GM21515 (cell line): ENCODE measurements at regions not wholly inside any gene's neighbourhood (a gene's known extent, or its start where the extent isn't known, plus 50 kb on each side); places are given as distances from the start of the nearest gene placed in this dataset.

ENCODE experiments used
- ATAC-seq: cut with Tn5 transposase; IDR thresholded peaks from one replicate; pipeline ENCODE4 v1.9.1; 2021; ENCODE audit not compliant: unreplicated experiment

DNA sequence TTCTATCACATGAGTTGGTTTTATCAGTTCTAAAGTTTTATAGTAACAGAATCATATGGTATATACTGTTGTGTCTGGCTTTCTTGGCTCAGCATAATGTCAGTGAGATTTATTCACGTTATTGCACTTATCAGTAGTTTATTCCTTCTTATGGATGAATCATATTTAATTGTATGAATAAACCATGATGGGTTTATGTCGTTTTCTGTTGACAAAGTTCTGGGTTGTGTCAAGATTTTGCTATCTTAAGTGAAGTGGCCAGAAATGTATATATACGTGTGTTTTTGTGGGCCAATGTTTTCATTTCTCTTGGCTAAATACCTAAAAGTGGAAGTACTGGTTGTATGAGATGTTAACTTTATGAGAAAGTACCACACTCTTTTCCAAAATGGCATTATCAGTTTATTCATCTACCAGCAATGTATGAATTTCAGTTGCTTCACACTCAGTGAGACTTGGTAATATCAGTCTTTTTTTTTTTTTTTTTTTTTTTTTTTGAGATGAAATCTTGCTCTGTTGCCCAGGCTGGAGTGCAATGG, 112.4 kb upstream of the DCBLD2 start:
- ATAC-seq: no peak

DNA sequence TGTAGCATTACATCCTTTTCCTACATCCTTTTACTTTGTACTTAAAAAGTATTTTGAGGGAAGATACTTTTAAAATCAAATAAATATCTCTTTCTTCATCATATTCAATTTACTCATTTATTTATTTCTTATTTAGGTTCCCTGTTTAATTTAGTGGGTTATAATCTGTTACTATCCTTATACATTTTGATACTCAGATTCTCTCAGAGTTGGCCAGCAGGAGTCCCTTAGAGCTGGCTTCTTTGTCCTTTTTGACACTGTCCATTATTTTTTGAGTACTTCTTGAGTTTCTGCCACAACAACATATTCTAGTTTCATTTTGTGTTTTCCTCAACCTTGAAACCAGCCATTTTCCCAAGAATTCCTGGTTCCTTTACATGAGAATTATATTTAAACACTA, 111.6 kb upstream of the DCBLD2 start:
- ATAC-seq: no peak

DNA sequence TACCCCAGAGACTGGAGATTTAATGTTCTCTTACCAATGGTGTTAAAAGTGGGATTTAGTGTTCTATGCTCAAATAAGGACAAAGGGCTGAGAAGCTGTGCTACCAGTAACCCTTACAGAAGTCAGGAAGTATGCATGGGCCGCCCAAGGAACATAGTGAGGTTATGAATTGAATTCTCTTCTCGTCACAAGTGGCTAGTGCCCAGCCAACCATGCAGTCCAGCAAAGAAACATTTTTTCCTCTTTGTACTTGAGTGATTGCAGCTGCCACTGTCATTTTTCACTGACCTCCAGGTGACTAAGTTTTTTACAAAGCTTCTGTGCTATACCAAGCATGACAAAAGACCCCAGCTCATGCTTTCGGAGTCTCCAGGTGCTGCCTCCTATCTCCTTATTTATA, 110.6 kb upstream of the DCBLD2 start:
- peak; percentile 91 for ATAC-seq

GRCh38 chr3:99009851-99010250, 108.4 kb upstream of the DCBLD2 start:
- no peak for ATAC-seq

- no peak for ATAC-seq
Observed at GRCh38 chr3:99006686-99007085, 105.2 kb upstream of the DCBLD2 start.

DNA sequence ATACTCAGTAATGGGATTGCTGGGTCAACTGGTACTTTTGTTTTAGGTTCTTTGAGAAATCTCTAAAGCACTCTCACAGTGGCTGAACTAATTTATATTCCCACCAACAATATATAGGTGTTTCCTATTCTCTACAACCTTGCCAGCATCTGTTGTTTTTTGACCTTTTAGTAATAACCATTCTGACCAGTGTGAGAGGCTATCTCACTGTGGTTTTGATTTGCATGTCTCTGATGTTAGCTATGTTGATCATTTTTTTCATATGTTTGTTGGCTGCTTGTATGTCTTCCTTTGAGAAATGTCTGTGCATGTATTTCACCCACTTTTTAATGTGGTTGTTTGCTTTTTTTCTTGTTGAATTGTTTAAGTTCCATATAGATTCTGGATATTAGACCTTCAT, 98.2 kb upstream of the DCBLD2 start:
- no peak for ATAC-seq

- no peak for ATAC-seq
Observed at GRCh38 chr3:98994128-98994762, 92.8 kb upstream of the DCBLD2 start.

- no peak for ATAC-seq
Observed at GRCh38 chr3:98991393-98991792, 89.9 kb upstream of the DCBLD2 start.

DNA sequence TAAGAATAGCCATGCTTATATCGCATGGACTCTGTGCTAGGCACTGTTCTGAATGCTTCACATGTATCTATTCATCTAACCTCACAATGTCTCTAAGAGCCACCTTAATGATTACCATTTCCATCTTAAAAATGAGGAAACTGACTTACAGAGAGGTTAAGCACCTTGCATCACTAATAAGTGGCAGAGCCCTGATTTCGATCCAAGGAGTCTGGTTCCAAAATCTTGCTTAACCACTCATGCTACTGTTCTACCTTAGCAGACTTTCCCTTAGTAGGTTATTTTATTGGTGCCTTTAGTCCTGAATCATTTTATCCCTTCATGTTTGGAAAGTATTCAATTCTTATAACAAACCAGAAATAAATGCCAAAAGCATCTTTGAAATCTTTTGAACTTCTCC, 89.2 kb upstream of the DCBLD2 start:
- no peak for ATAC-seq

GRCh38 chr3:98986073-98986472, 84.6 kb upstream of the DCBLD2 start:
- ATAC-seq: no peak

DNA sequence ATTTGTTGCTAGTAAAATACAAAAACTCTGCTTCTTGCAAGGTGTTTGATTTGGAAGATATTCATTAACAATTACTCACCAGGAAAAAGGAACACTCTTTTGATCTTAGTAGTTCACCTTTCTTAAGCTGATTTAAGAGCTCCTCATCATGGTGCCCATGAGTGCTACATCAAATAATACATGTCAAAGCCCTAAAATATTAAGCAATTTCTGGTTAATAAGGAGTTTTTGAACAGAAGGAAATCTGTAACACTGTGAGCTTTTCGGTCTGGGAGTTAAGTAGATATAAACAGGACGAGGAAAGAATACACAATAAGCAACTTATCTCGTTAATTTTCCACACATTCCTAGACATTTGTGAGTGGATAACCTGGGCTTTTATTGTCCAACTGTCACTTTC, 83.9 kb upstream of the DCBLD2 start:
- no peak for ATAC-seq

DNA sequence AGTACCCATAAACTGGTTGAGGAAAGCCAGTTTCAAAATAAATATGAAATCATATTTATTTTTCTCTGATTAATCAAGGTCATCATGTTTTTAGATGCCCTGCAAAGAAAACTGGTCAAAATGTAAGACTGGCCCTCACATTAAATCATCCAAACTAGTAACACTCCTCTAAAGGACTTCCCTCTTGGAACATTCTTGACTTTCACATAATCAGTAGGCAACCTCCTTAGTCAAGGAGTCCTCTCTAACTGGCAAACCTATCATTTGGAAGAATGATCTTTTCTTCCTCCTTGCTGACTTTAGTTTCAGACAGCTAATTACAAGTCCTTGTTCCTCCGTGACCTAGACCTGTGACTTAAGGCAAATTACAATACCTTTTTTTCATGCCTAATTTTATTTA, 82.5 kb upstream of the DCBLD2 start:
- ATAC-seq: no peak

DNA sequence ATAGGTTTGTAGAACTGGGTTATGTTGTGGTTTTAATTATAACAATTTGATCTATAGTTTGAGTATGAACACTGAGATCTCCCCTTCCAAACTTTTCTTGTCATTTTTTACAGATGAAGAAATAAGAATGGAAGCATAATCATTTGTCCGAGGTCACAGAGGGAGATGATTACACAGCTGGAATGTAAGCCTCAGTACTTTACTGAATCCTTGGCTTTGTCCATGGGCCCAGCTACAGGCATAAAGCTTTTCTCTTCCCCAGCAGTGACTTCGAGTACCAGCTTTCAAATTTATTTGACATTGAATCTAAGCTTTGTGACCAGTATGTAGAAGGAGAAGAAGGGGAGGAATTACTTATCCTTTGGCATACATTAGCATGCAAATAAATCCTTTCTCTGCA, 80.9 kb upstream of the DCBLD2 start:
- no peak for ATAC-seq

- peak; percentile 73 for ATAC-seq
Observed at GRCh38 chr3:98980915-98981596, 79.6 kb upstream of the DCBLD2 start.

- ATAC-seq: no peak
Observed at GRCh38 chr3:98979296-98979695, 77.8 kb upstream of the DCBLD2 start.

DNA sequence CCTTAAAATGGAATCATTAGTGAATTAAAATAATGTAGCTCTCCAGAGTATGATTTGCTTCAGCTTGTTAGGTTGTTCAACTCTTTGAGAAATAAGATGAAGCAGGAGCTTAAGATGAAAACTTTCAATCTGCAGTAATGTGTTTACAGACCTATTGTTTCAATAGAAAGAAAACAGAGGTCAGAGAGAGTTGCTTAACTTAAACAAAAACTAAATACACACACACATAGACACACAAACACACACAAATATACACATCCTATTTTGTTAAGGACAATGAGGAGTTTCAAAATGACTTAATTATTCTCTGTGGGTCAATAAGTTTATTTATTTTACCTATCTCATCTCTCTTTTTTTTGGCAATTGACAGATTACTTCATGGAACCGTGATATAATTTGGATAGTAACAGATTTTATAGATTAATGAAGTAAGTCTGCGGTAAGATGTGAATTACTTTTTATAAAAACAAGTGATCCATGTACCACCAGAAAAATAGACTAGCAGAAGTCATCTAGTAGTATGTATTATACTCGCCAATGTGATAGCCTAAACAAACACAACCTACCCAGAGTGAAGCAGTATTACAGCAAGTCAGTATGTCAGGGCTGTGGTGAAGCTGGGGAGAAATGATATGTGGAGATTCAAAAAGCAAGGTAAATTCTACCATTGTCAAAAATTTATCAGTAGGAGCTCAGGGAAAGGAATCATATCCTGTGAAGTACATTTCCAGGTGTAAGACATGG, 76.7 kb upstream of the DCBLD2 start:
- no peak for ATAC-seq

GRCh38 chr3:98977520-98977919, 76.0 kb upstream of the DCBLD2 start:
- no peak for ATAC-seq

GRCh38 chr3:98974442-98974841, 72.9 kb upstream of the DCBLD2 start:
- ATAC-seq: no peak

DNA sequence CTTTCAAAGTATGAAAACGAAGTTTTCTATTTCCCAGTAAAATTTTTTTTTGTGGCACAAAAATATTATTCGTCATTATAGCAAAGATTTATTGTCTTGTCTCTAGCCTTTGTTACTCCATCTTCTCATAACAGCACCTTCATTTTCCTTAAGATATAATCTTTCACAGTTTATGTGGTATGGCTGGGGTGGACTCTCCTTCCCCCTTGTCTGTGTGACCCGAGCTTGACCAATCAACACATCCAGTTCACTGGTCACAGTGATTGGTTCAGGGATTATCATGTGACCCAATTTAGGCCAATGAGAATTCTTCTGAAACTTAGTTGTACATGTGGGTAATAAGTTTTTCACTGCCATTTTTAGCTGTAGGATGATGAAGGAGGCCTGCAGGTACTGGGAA, 71.2 kb upstream of the DCBLD2 start:
- ATAC-seq: no peak

DNA sequence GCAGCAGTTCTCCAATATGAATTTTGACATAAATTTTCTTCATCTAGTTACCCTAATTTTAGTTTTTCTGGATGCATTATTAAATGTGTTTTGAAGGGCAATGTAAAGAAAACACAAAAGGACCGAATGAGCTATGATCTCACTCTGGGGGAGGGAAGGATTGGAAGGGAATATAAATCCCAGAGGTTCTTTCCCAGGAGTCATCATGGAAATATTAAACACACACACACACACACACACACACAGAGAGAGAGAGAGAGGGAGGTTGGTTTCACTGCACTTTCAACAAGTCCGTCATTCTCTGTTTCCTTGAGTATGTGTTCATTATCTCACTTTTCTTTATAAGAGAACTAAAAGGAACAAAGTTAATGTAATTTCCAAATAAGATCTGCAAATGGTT, 70.7 kb upstream of the DCBLD2 start:
- no peak for ATAC-seq

- no peak for ATAC-seq
Observed at GRCh38 chr3:98971169-98971681, 69.7 kb upstream of the DCBLD2 start.

GRCh38 chr3:98969295-98969694, 67.8 kb upstream of the DCBLD2 start:
- no peak for ATAC-seq
